Body of pancreas (tissue), 4 donors: ENCODE measurements at regions not wholly inside any gene's neighbourhood (a gene's known extent, or its start where the extent isn't known, plus 50 kb on each side); places are given as distances from the start of the nearest gene placed in this dataset.
A peak's percentile ranks its signal among the peaks of the same experiment; 100 is the strongest.

Experiments
- ATAC-seq: fragments of 150-250 bp; one replicate; pipeline ENCODE4 v1.9.1; 2016
- DNase-seq, 4 donors: peaks; one replicate each; pipeline ENCODE4 v3.0.0-alpha.2; 2019
- H3K27ac ChIP-seq, 4 donors: fragments of 200-600 bp; sonication (generic); 1 replicate in 3 of 4; 2 replicates in 1 of 4; pipeline versions ENCODE4 v1.5.1 to v1.6.1; 2016 to 2019; ENCODE audit warnings: mild to moderate bottlenecking in 1 of 4, mixed read lengths in 1 of 4, moderate library complexity in 1 of 4
- H3K27me3 ChIP-seq, 2 donors: fragments of 200-600 bp; sonication (generic); one replicate each; pipeline ENCODE4 v1.6.0; 2016; ENCODE audit warnings: mild to moderate bottlenecking in 1 of 2
- H3K36me3 ChIP-seq, 2 donors: fragments of 200-600 bp; sonication (generic); replicated peaks in 1 of 2; 2 replicates each; pipeline ENCODE4 v1.5.1; 2016; ENCODE audit warnings: low read depth in 2 of 2; ENCODE audit not compliant: insufficient read depth in 1 of 2
- H3K4me1 ChIP-seq: fragments of 200-600 bp; sonication (generic); one replicate; pipeline ENCODE4 v1.6.0; 2016
- H3K4me3 ChIP-seq, 2 donors: fragments of 200-600 bp; sonication (generic); 1 replicate in 1 of 2; 2 replicates in 1 of 2; pipeline ENCODE4 v1.5.1; 2016 to 2019
- H3K9me3 ChIP-seq, 3 donors: fragments of 200-600 bp; sonication (generic); 1 replicate in 2 of 3; 2 replicates in 1 of 3; pipeline ENCODE4 v1.5.1; 2016
- POLR2A ChIP-seq, 3 donors: fragments of 450-650 bp; IDR thresholded peaks; one replicate each; pipeline ENCODE4 v1.6.1; 2016; ENCODE audit warnings: antibody characterized with exemption in 3 of 3, mild to moderate bottlenecking in 2 of 3
- WGBS, 2 donors: methylation state at CpG; one replicate each; pipeline ENCODE4 v1.1.5; 2017; 5-methylcytosine and 5-hydroxymethylcytosine counted together
- intact Hi-C: fragments of 100-400 bp; cut with DNase I; formaldehyde crosslinking; loops from one replicate; pipeline ENCODE4 v1.15.1; 2023
- TF ChIP-seq, protein P1 (sequence below), 7 experiments: fragments of 450-650 bp in 4 of 7; fragments of 200-600 bp in 3 of 7; sonication (generic) in 3 of 7; IDR thresholded peaks; one replicate each; pipeline ENCODE4 v1.5.1; 2016 to 2019; ENCODE audit warnings: antibody characterized with exemption in 7 of 7

DNA sequence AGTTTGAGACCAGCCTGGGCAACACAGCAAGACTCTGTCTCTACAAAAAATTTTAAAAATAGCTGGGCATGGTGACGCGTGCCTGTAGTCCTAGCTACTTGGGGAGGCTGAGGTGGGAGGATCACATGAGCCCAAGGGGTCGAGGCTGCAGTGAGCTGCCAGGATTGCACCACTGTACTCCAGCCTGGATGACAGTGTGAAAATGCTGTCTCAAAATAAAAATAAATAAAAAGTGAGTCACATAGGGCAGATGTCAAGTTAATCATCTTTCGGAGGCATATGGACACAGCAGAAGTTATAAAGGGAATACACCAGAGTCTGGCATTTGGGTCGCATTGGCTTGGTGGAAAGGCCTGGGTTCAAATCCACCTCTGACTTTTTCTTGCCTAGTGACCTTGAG, 92.7 kb downstream of the PHETA1 start:
- no peaks in the 10 kb centered on the region for H3K36me3 ChIP-seq
- H3K27me3 ChIP-seq = no peaks in the 10 kb centered on the region
- intact Hi-C loops = no loop called here
- ATAC-seq = no peak
- no peaks in the 10 kb centered on the region for H3K4me1 ChIP-seq
- DNase-seq = no peak
- no peak for TF ChIP-seq POLR2A (IDR thresholded peaks at IDR 0.05)
- TF ChIP-seq, protein P1, sequence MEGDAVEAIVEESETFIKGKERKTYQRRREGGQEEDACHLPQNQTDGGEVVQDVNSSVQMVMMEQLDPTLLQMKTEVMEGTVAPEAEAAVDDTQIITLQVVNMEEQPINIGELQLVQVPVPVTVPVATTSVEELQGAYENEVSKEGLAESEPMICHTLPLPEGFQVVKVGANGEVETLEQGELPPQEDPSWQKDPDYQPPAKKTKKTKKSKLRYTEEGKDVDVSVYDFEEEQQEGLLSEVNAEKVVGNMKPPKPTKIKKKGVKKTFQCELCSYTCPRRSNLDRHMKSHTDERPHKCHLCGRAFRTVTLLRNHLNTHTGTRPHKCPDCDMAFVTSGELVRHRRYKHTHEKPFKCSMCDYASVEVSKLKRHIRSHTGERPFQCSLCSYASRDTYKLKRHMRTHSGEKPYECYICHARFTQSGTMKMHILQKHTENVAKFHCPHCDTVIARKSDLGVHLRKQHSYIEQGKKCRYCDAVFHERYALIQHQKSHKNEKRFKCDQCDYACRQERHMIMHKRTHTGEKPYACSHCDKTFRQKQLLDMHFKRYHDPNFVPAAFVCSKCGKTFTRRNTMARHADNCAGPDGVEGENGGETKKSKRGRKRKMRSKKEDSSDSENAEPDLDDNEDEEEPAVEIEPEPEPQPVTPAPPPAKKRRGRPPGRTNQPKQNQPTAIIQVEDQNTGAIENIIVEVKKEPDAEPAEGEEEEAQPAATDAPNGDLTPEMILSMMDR (IDR thresholded peaks at IDR 0.05) = no peak
- no peak overlapping the region for H3K4me3 ChIP-seq
- no peak overlapping the region for H3K27ac ChIP-seq
- H3K9me3 ChIP-seq = peaks cover 0 to 10% (median 0%) of the 10 kb centered on the region in 3 donors
- WGBS, 2 donors = 86 to 87% methylated on average over 5 of the region's 5 CpGs

DNA sequence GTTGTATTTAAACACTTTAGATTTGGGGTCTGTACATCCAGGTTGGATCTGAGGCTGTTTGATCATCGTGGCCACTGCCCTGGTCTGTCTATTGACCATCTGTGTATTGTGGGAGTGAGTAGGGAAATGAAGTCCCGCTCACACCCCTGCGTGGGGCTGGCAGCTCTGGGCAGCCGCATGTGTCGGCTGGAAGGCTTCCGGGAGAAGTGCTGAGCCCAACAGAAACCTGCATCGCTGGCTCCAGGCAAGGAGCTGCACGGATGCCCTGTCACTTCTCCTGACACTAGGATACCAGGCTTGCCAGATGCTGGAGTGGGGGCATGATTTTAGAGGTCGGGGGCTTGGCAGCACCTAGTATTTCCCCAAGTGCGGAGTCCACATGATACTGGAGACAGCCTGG, 93.6 kb downstream of the PHETA1 start:
- H3K4me3 ChIP-seq = no peak overlapping the region
- H3K9me3 ChIP-seq = peaks cover 0 to 2% (median 0%) of the 10 kb centered on the region in 3 donors
- DNase-seq (no peak), ATAC-seq (no peak)
- no peaks in the 10 kb centered on the region for H3K27me3 ChIP-seq
- H3K4me1 ChIP-seq = no peaks in the 10 kb centered on the region
- H3K27ac ChIP-seq = no peak overlapping the region
- no peaks in the 10 kb centered on the region for H3K36me3 ChIP-seq
- 54 to 56% methylated on average over 10 of the region's 10 CpGs for WGBS, 2 donors
- intact Hi-C loops = no loop called here
- TF ChIP-seq, protein P1 (IDR thresholded peaks at IDR 0.05) = no peak
- no peak for TF ChIP-seq POLR2A (IDR thresholded peaks at IDR 0.05)

DNA sequence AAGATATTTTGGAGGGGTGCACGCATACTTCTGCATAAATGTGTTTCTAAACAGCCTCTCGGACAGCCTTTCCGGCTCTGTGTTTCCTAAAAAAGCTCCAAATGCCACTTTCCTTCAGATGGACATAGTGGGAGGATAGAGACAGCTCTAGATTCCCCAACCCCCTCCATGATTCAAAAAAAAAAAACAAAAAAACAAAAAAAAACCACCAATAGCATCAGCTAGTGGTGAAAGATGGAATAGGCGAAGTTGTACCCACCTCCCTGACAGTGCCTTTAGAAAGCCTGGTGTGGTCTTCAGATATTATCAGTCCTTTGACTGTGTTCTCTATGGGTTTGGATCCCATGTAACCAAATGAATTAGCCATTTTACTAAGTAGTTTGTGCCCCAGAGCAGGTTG, 94.1 kb downstream of the PHETA1 start:
- Histone ChIP-seq H3K4me1 (no peaks in the 10 kb centered on the region), H3K9me3 (no peaks in the 10 kb centered on the region), H3K36me3 (no peaks in the 10 kb centered on the region), H3K4me3 (no peak overlapping the region), H3K27ac (no peak overlapping the region), H3K27me3 (no peaks in the 10 kb centered on the region)
- ATAC-seq = no peak
- WGBS, 2 donors = 75 to 80% methylated on average over 4 of the region's 4 CpGs
- DNase-seq = no peak
- intact Hi-C loops = no loop called here
- TF ChIP-seq, protein P1 (IDR thresholded peaks at IDR 0.05) = peak in 1 of 7 experiments; percentile 11
- no peak for TF ChIP-seq POLR2A (IDR thresholded peaks at IDR 0.05)

- Histone ChIP-seq H3K4me3 (no peak overlapping the region), H3K27me3 (no peaks in the 10 kb centered on the region), H3K9me3 (no peaks in the 10 kb centered on the region), H3K27ac (no peak overlapping the region), H3K36me3 (no peaks in the 10 kb centered on the region), H3K4me1 (no peaks in the 10 kb centered on the region)
- TF ChIP-seq, protein P1 (IDR thresholded peaks at IDR 0.05) = no peak
- no peak for TF ChIP-seq POLR2A (IDR thresholded peaks at IDR 0.05)
- no peak for DNase-seq
- 58 to 68% methylated on average over 6 of the region's 6 CpGs for WGBS, 2 donors
- ATAC-seq = no peak
- intact Hi-C loops = no loop called here
Observed at GRCh38 chr12:111271674-111272418, 97.0 kb downstream of the PHETA1 start.

DNA sequence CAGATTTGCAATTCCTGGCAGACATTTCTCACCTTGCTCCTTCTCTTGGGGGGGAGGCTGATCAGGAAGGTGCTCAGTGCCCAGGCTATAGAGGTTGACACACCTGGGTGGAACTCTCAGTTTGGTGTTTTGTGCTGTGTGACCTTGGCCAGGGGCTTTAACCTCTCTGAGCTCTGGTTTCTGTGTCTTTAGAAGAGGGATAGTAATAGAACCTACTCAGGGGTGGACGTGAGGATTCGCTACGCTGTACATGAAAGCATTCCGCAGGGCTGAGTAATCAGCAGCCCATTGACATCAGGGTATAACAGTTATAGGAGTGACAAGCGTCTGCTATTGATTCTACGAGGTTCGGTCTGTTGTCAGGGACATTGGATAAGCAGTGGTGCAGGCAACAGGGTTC, 98.1 kb downstream of the PHETA1 start:
- no peaks in the 10 kb centered on the region for H3K4me1 ChIP-seq
- H3K9me3 ChIP-seq = no peaks in the 10 kb centered on the region
- H3K36me3 ChIP-seq = no peaks in the 10 kb centered on the region
- no peak overlapping the region for H3K4me3 ChIP-seq
- no peaks in the 10 kb centered on the region for H3K27me3 ChIP-seq
- H3K27ac ChIP-seq = no peak overlapping the region
- ATAC-seq (no peak), DNase-seq (no peak)
- WGBS, 2 donors = 37 to 45% methylated on average over 7 of the region's 7 CpGs
- intact Hi-C loops = no loop called here
- no peak for TF ChIP-seq POLR2A (IDR thresholded peaks at IDR 0.05)
- TF ChIP-seq, protein P1 (IDR thresholded peaks at IDR 0.05) = no peak
